ENCODE measurements at regions not wholly inside any gene's neighbourhood (a gene's known extent, or its start where the extent isn't known, plus 50 kb on each side); places are given as distances from the start of the nearest gene placed in this dataset.

- no peak for FAIRE-seq
- dilution Hi-C loops (cut with MboI; ENCODE audit: extremely low pct_ligation_motif_present, low sequenced_read_pairs): no loop called here
- H3K4me2 ChIP-seq (ENCODE audit: control insufficient read depth, extremely low read depth, insufficient read depth, low read depth, low read length): no peak overlapping the region
Measured at GRCh38 chr5:176727528-176727900, 80.2 kb downstream of the TSPAN17 start.

GRCh38 chr5:176727983-176728675, 80.8 kb downstream of the TSPAN17 start:
- H3K9me1 ChIP-seq (ENCODE audit: control insufficient read depth, extremely low read depth, insufficient read depth, low read length): no peaks in the 10 kb centered on the region
- no peak overlapping the region for H3K27ac ChIP-seq (ENCODE audit: control insufficient read depth, insufficient read depth, low read length)
- no peak overlapping the region for H3K4me2 ChIP-seq (ENCODE audit: control insufficient read depth, extremely low read depth, insufficient read depth, low read depth, low read length)
- H3K36me3 ChIP-seq (ENCODE audit: control insufficient read depth in 2 of 2, extremely low read depth in 1 of 2, insufficient read depth in 2 of 2, low read length in 2 of 2): no peaks in the 10 kb centered on the region
- no peak overlapping the region for H3K4me3 ChIP-seq (ENCODE audit: control insufficient read depth in 2 of 3, extremely low read depth in 1 of 3, insufficient read depth in 2 of 3, low read depth in 1 of 3, low read length in 3 of 3)
- TF ChIP-seq CTCF (optimal IDR thresholded peaks at IDR 0.05 in 1 of 3, IDR thresholded peaks at IDR 0.05 in 1 of 3, conservative IDR thresholded peaks at IDR 0.05 in 1 of 3; ENCODE audit: extremely low read depth in 1 of 3, insufficient read depth in 2 of 3, low read length in 3 of 3) (no peak), EZH2 (IDR thresholded peaks at IDR 0.05; ENCODE audit: low read length) (no peak)
- H4K20me1 ChIP-seq (ENCODE audit: control insufficient read depth, extremely low read depth, insufficient read depth, low read length): no peaks in the 10 kb centered on the region
- dilution Hi-C loops (cut with MboI; ENCODE audit: extremely low pct_ligation_motif_present, low sequenced_read_pairs): no loop called here
- H2AFZ ChIP-seq (ENCODE audit: control insufficient read depth, low read length): no peak overlapping the region
- no peaks in the 10 kb centered on the region for H3K4me1 ChIP-seq (ENCODE audit: control insufficient read depth, extremely low read depth, insufficient read depth, low read length)
- no peaks in the 10 kb centered on the region for H3K79me2 ChIP-seq (ENCODE audit: control insufficient read depth, insufficient read depth, low read length)
- H3K27me3 ChIP-seq (ENCODE audit: control insufficient read depth, extremely low read depth, insufficient read depth, low read length): peaks cover 36% of the 10 kb centered on the region
- DNase-seq (ENCODE audit: low read depth, low spot score) (no peak), FAIRE-seq (no peak)
- H3K9ac ChIP-seq (ENCODE audit: control insufficient read depth, extremely low read depth, insufficient read depth, low read length): no peak overlapping the region
- no peaks in the 10 kb centered on the region for H3K9me3 ChIP-seq (ENCODE audit: control insufficient read depth, low read depth, low read length)

More at GRCh38 chr5:176727528-176727900, 80.2 kb downstream of the TSPAN17 start:
- H4K20me1 ChIP-seq (ENCODE audit: control insufficient read depth, extremely low read depth, insufficient read depth, low read length): no peaks in the 10 kb centered on the region
- no peak overlapping the region for H3K4me3 ChIP-seq (ENCODE audit: control insufficient read depth in 2 of 3, extremely low read depth in 1 of 3, insufficient read depth in 2 of 3, low read depth in 1 of 3, low read length in 3 of 3)
- H2AFZ ChIP-seq (ENCODE audit: control insufficient read depth, low read length): no peak overlapping the region
- H3K36me3 ChIP-seq (ENCODE audit: control insufficient read depth in 2 of 2, extremely low read depth in 1 of 2, insufficient read depth in 2 of 2, low read length in 2 of 2): no peaks in the 10 kb centered on the region
- TF ChIP-seq CTCF (optimal IDR thresholded peaks at IDR 0.05 in 1 of 3, IDR thresholded peaks at IDR 0.05 in 1 of 3, conservative IDR thresholded peaks at IDR 0.05 in 1 of 3; ENCODE audit: extremely low read depth in 1 of 3, insufficient read depth in 2 of 3, low read length in 3 of 3) (no peak), EZH2 (IDR thresholded peaks at IDR 0.05; ENCODE audit: low read length) (no peak)
- peaks cover 42% of the 10 kb centered on the region for H3K27me3 ChIP-seq (ENCODE audit: control insufficient read depth, extremely low read depth, insufficient read depth, low read length)
- H3K9ac ChIP-seq (ENCODE audit: control insufficient read depth, extremely low read depth, insufficient read depth, low read length): no peak overlapping the region
- no peaks in the 10 kb centered on the region for H3K9me3 ChIP-seq (ENCODE audit: control insufficient read depth, low read depth, low read length)
- H3K9me1 ChIP-seq (ENCODE audit: control insufficient read depth, extremely low read depth, insufficient read depth, low read length): no peaks in the 10 kb centered on the region
- no peak overlapping the region for H3K27ac ChIP-seq (ENCODE audit: control insufficient read depth, insufficient read depth, low read length)
- no peak for DNase-seq (ENCODE audit: low read depth, low spot score)
- no peaks in the 10 kb centered on the region for H3K79me2 ChIP-seq (ENCODE audit: control insufficient read depth, insufficient read depth, low read length)
- no peaks in the 10 kb centered on the region for H3K4me1 ChIP-seq (ENCODE audit: control insufficient read depth, extremely low read depth, insufficient read depth, low read length)

All from keratinocyte (primary cell).